ENCODE measurements at regions not wholly inside any gene's neighbourhood (a gene's known extent, or its start where the extent isn't known, plus 50 kb on each side); places are given as distances from the start of the nearest gene placed in this dataset.

- FAIRE-seq (no peak), ATAC-seq (no peak)
- intact Hi-C loops (cut with DNase I): no loop called here
Observed at GRCh38 chr2:180790891-180791290, 189.5 kb upstream of the UBE2E3 start.

GRCh38 chr2:180787330-180787729 lies 193.1 kb upstream of the UBE2E3 start:
- no peaks in the 10 kb centered on the region for H3K36me3 ChIP-seq
- no peak overlapping the region for H3K27ac ChIP-seq
- H3K4me3 ChIP-seq: no peak overlapping the region
- H3K4me1 ChIP-seq: no peaks in the 10 kb centered on the region
- 68 to 75% methylated on average over 1 of the region's 1 CpG for WGBS, 2 donors
- no peak for FAIRE-seq
- no peak for ATAC-seq
- intact Hi-C loops (cut with DNase I): no loop called here
- no peak for DNase-seq
- no peak for TF ChIP-seq CTCF (IDR thresholded peaks at IDR 0.05)
- peaks cover 0 to 5% (median 0%) of the 10 kb centered on the region in 4 donors for H3K27me3 ChIP-seq
- no peaks in the 10 kb centered on the region for H3K9me3 ChIP-seq

More at GRCh38 chr2:180790891-180791290, 189.5 kb upstream of the UBE2E3 start:
- DNase-seq: no peak
- Histone ChIP-seq H3K27ac (no peak overlapping the region), H3K27me3 (peaks cover 0 to 5% (median 0%) of the 10 kb centered on the region in 4 donors), H3K36me3 (no peaks in the 10 kb centered on the region), H3K4me3 (no peak overlapping the region), H3K4me1 (no peaks in the 10 kb centered on the region), H3K9me3 (no peaks in the 10 kb centered on the region)
- no peak for TF ChIP-seq CTCF (IDR thresholded peaks at IDR 0.05)

GRCh38 chr2:180781276-180781675 lies 199.1 kb upstream of the UBE2E3 start:
- H3K27me3 ChIP-seq: no peaks in the 10 kb centered on the region
- H3K4me3 ChIP-seq: no peak overlapping the region
- intact Hi-C loops (cut with DNase I): no loop called here
- no peak for FAIRE-seq
- H3K36me3 ChIP-seq: no peaks in the 10 kb centered on the region
- WGBS, 2 donors: 85 to 86% methylated on average over 2 of the region's 2 CpGs
- DNase-seq: no peak
- H3K9me3 ChIP-seq: no peaks in the 10 kb centered on the region
- no peak for TF ChIP-seq CTCF (IDR thresholded peaks at IDR 0.05)
- H3K4me1 ChIP-seq: no peaks in the 10 kb centered on the region
- no peak overlapping the region for H3K27ac ChIP-seq
- ATAC-seq: no peak

GRCh38 chr2:180778291-180778690 lies 202.1 kb upstream of the UBE2E3 start:
- no peak overlapping the region for H3K4me3 ChIP-seq
- no peak for FAIRE-seq
- no peak for ATAC-seq
- H3K27ac ChIP-seq: no peak overlapping the region
- no peaks in the 10 kb centered on the region for H3K4me1 ChIP-seq
- H3K27me3 ChIP-seq: no peaks in the 10 kb centered on the region
- H3K9me3 ChIP-seq: no peaks in the 10 kb centered on the region
- no peak for DNase-seq
- TF ChIP-seq CTCF (IDR thresholded peaks at IDR 0.05): no peak
- H3K36me3 ChIP-seq: no peaks in the 10 kb centered on the region
- WGBS, 2 donors: 76 to 78% methylated on average over 5 of the region's 5 CpGs
- intact Hi-C loops (cut with DNase I): no loop called here

GRCh38 chr2:180776921-180777320 lies 203.5 kb upstream of the UBE2E3 start:
- no peak for DNase-seq
- no peaks in the 10 kb centered on the region for H3K27me3 ChIP-seq
- no peak overlapping the region for H3K27ac ChIP-seq
- FAIRE-seq: no peak
- no peak overlapping the region for H3K4me3 ChIP-seq
- ATAC-seq: no peak
- TF ChIP-seq CTCF (IDR thresholded peaks at IDR 0.05): no peak
- no peaks in the 10 kb centered on the region for H3K9me3 ChIP-seq
- no peaks in the 10 kb centered on the region for H3K36me3 ChIP-seq
- intact Hi-C loops (cut with DNase I): no loop called here
- no peaks in the 10 kb centered on the region for H3K4me1 ChIP-seq
